HEK293 (cell line): ENCODE measurements at regions not wholly inside any gene's neighbourhood (a gene's known extent, or its start where the extent isn't known, plus 50 kb on each side); places are given as distances from the start of the nearest gene placed in this dataset.

Experiments
- CTCF ChIP-seq: fragments of 450-650 bp; formaldehyde crosslinking; IDR thresholded peaks from 2 replicates; pipeline ENCODE4 v1.5.1; 2016; ENCODE audit warnings: missing biosample characterization, missing genetic modification characterization
- GFI1B ChIP-seq: fragments of 450-650 bp; formaldehyde crosslinking; IDR thresholded peaks from 2 replicates; pipeline ENCODE4 v1.5.1; 2016; ENCODE audit warnings: missing biosample characterization, missing genetic modification characterization
- REST ChIP-seq: fragments of 450-650 bp; formaldehyde crosslinking; IDR thresholded peaks from 2 replicates; pipeline ENCODE4 v1.5.1; 2016; ENCODE audit warnings: missing biosample characterization, missing genetic modification characterization
- YY1 ChIP-seq: fragments of 450-650 bp; formaldehyde crosslinking; IDR thresholded peaks from 2 replicates; pipeline ENCODE4 v1.5.1; 2018; ENCODE audit warnings: missing biosample characterization, missing genetic modification characterization
- ZFP41 ChIP-seq: fragments of 450-650 bp; formaldehyde crosslinking; IDR thresholded peaks from 2 replicates; pipeline ENCODE4 v1.5.1; 2016; ENCODE audit warnings: missing biosample characterization, missing genetic modification characterization, borderline replicate concordance
- ZNF184 ChIP-seq: fragments of 450-650 bp; IDR thresholded peaks from 2 replicates; pipeline ENCODE4 v1.5.1; 2018; ENCODE audit warnings: missing biosample characterization, mild to moderate bottlenecking, missing genetic modification characterization
- ZNF639 ChIP-seq: fragments of 450-650 bp; formaldehyde crosslinking; IDR thresholded peaks from 2 replicates; pipeline ENCODE4 v1.5.1; 2016; ENCODE audit warnings: missing biosample characterization, missing genetic modification characterization
- ZNF792 ChIP-seq: fragments of 450-650 bp; formaldehyde crosslinking; IDR thresholded peaks from 2 replicates; pipeline ENCODE4 v1.5.1; 2016; ENCODE audit warnings: missing biosample characterization, missing genetic modification characterization
- ZSCAN30 ChIP-seq: fragments of 450-650 bp; IDR thresholded peaks from 2 replicates; pipeline ENCODE4 v1.5.1; 2018; ENCODE audit warnings: missing biosample characterization, mild to moderate bottlenecking, missing genetic modification characterization, moderate library complexity

GRCh38 chr7:24341691-24342413, 57.9 kb downstream of the NPY start:
- TF ChIP-seq YY1 (tag by site-specific recombination) = no peak
- TF ChIP-seq REST = no peak
- no peak for TF ChIP-seq ZFP41 (tag by site-specific recombination)
- TF ChIP-seq ZNF639 = no peak
- TF ChIP-seq ZSCAN30 (tag by site-specific recombination) = no peak
- TF ChIP-seq CTCF (tag by site-specific recombination) = no peak
- TF ChIP-seq GFI1B (tag by site-specific recombination) = no peak
- no peak for TF ChIP-seq ZNF792 (tag by site-specific recombination)
- no peak for TF ChIP-seq ZNF184 (tag by site-specific recombination)
